Subcutaneous abdominal adipose tissue (tissue), 5 donors: ENCODE measurements at regions not wholly inside any gene's neighbourhood (a gene's known extent, or its start where the extent isn't known, plus 50 kb on each side); places are given as distances from the start of the nearest gene placed in this dataset.
"Not testable (repeated sequence)": the region's sequence is repeated elsewhere in the genome, so short reads cannot be mapped to it uniquely, and the experiment has no call there.

Source experiments
- H3K27ac ChIP-seq: one replicate; pipeline ENCODE4 v1.7.0; 2013; ENCODE audit warnings: low read depth, mild to moderate bottlenecking, inconsistent platforms, low read length, moderate library complexity
- H3K27me3 ChIP-seq, 5 donors: one replicate each; pipeline ENCODE4 v1.7.0; 2013; ENCODE audit warnings: low read length in 5 of 5, inconsistent platforms in 1 of 5; ENCODE audit not compliant: control insufficient read depth in 5 of 5, insufficient read depth in 4 of 5
- H3K36me3 ChIP-seq, 5 donors: one replicate each; pipeline ENCODE4 v1.7.0; 2013; ENCODE audit warnings: low read length in 5 of 5; ENCODE audit not compliant: control insufficient read depth in 5 of 5, insufficient read depth in 5 of 5
- H3K4me1 ChIP-seq, 5 donors: one replicate each; pipeline ENCODE4 v1.7.0; 2013; ENCODE audit warnings: low read length in 5 of 5, mild to moderate bottlenecking in 3 of 5, moderate library complexity in 1 of 5; ENCODE audit not compliant: control insufficient read depth in 5 of 5, insufficient read depth in 5 of 5
- H3K4me3 ChIP-seq, 5 donors: one replicate each; pipeline ENCODE4 v1.7.0; 2013; ENCODE audit warnings: low read length in 5 of 5, low read depth in 1 of 5
- H3K9ac ChIP-seq, 5 donors: one replicate each; pipeline ENCODE4 v1.7.0; 2013; ENCODE audit warnings: low read length in 5 of 5, mild to moderate bottlenecking in 4 of 5, moderate library complexity in 3 of 5
- H3K9me3 ChIP-seq, 5 donors: one replicate each; pipeline ENCODE4 v1.7.0; 2013; ENCODE audit warnings: low read length in 5 of 5; ENCODE audit not compliant: control insufficient read depth in 5 of 5
- donor health status: healthy.
- donor health status: healthy.
- donor health status: healthy.
- donor health status: healthy.
- donor health status: healthy.

GRCh38 chr12:84046859-84047258 lies 865.7 kb downstream of the SLC6A15 start:
- H3K36me3 ChIP-seq: no peaks in the 10 kb centered on the region
- no peak overlapping the region for H3K9ac ChIP-seq
- H3K4me1 ChIP-seq: no peaks in the 10 kb centered on the region
- H3K9me3 ChIP-seq: peaks cover 0 to 3% (median 0%) of the 10 kb centered on the region in 5 donors
- no peaks in the 10 kb centered on the region for H3K27me3 ChIP-seq
- no peak overlapping the region for H3K4me3 ChIP-seq
- H3K27ac ChIP-seq: no peak overlapping the region

GRCh38 chr12:84043355-84043754 lies 869.2 kb downstream of the SLC6A15 start:
- H3K9me3 ChIP-seq: peaks cover 0 to 3% (median 0%) of the 10 kb centered on the region in 5 donors

GRCh38 chr12:84038242-84038641 lies 874.4 kb downstream of the SLC6A15 start:
- Histone ChIP-seq H3K4me1 (no peaks in the 10 kb centered on the region), H3K36me3 (no peaks in the 10 kb centered on the region), H3K9ac (no peak overlapping the region), H3K4me3 (no peak overlapping the region), H3K27me3 (no peaks in the 10 kb centered on the region), H3K27ac (no peak overlapping the region), H3K9me3 (peaks cover 0 to 6% (median 2%) of the 10 kb centered on the region in 5 donors)

More at GRCh38 chr12:84043355-84043754, 869.2 kb downstream of the SLC6A15 start:
- Histone ChIP-seq H3K4me1 (no peaks in the 10 kb centered on the region), H3K27ac (no peak overlapping the region), H3K27me3 (no peaks in the 10 kb centered on the region), H3K4me3 (no peak overlapping the region), H3K9ac (no peak overlapping the region), H3K36me3 (no peaks in the 10 kb centered on the region)

GRCh38 chr12:84036912-84037311 lies 875.7 kb downstream of the SLC6A15 start:
- H3K4me3 ChIP-seq: no peak overlapping the region
- H3K9ac ChIP-seq: no peak overlapping the region
- H3K27me3 ChIP-seq: no peaks in the 10 kb centered on the region
- H3K27ac ChIP-seq: no peak overlapping the region
- peaks cover 0 to 11% (median 8%) of the 10 kb centered on the region in 5 donors for H3K9me3 ChIP-seq
- H3K4me1 ChIP-seq: no peaks in the 10 kb centered on the region
- no peaks in the 10 kb centered on the region for H3K36me3 ChIP-seq

GRCh38 chr12:84035766-84036165 lies 876.8 kb downstream of the SLC6A15 start:
- H3K4me1 ChIP-seq: no peaks in the 10 kb centered on the region
- H3K36me3 ChIP-seq: no peaks in the 10 kb centered on the region
- peaks cover 2 to 14% (median 8%) of the 10 kb centered on the region in 5 donors for H3K9me3 ChIP-seq
- no peak overlapping the region for H3K9ac ChIP-seq
- no peaks in the 10 kb centered on the region for H3K27me3 ChIP-seq
- H3K4me3 ChIP-seq: no peak overlapping the region
- no peak overlapping the region for H3K27ac ChIP-seq

- Histone ChIP-seq H3K9ac (no peak overlapping the region), H3K9me3 (peaks cover 2 to 14% (median 8%) of the 10 kb centered on the region in 5 donors), H3K27ac (no peak overlapping the region), H3K4me1 (no peaks in the 10 kb centered on the region), H3K36me3 (no peaks in the 10 kb centered on the region), H3K27me3 (no peaks in the 10 kb centered on the region), H3K4me3 (no peak overlapping the region)
Observed at GRCh38 chr12:84034871-84035270, 877.7 kb downstream of the SLC6A15 start.

GRCh38 chr12:84033162-84033561 lies 879.4 kb downstream of the SLC6A15 start:
- Histone ChIP-seq H3K4me3 (peak overlapping the region in 1 of 5 donors; percentile 13), H3K4me1 (no peaks in the 10 kb centered on the region), H3K27ac (no peak overlapping the region), H3K36me3 (no peaks in the 10 kb centered on the region), H3K9me3 (peaks cover 2 to 14% (median 8%) of the 10 kb centered on the region in 5 donors), H3K9ac (no peak overlapping the region), H3K27me3 (no peaks in the 10 kb centered on the region)

- not testable (repeated sequence) for H3K4me3 ChIP-seq, H3K27me3 ChIP-seq, H3K9ac ChIP-seq, H3K36me3 ChIP-seq, H3K4me1 ChIP-seq, H3K9me3 ChIP-seq, H3K27ac ChIP-seq
Observed at GRCh38 chr12:84018556-84019179, 893.9 kb downstream of the SLC6A15 start.

GRCh38 chr12:84016956-84017355 lies 895.6 kb downstream of the SLC6A15 start:
- no peak overlapping the region for H3K27ac ChIP-seq
- no peaks in the 10 kb centered on the region for H3K4me1 ChIP-seq
- no peaks in the 10 kb centered on the region for H3K27me3 ChIP-seq
- H3K9me3 ChIP-seq: peaks cover 0 to 10% (median 0%) of the 10 kb centered on the region in 5 donors
- H3K9ac ChIP-seq: no peak overlapping the region
- no peak overlapping the region for H3K4me3 ChIP-seq
- no peaks in the 10 kb centered on the region for H3K36me3 ChIP-seq

GRCh38 chr12:83997423-83997822 lies 915.2 kb downstream of the SLC6A15 start:
- H3K36me3 ChIP-seq: no peaks in the 10 kb centered on the region
- H3K9me3 ChIP-seq: peaks cover 0 to 3% (median 0%) of the 10 kb centered on the region in 5 donors
- H3K27me3 ChIP-seq: no peaks in the 10 kb centered on the region
- H3K9ac ChIP-seq: no peak overlapping the region
- no peak overlapping the region for H3K4me3 ChIP-seq
- no peaks in the 10 kb centered on the region for H3K4me1 ChIP-seq
- H3K27ac ChIP-seq: no peak overlapping the region
